ENCODE measurements at regions not wholly inside any gene's neighbourhood (a gene's known extent, or its start where the extent isn't known, plus 50 kb on each side); places are given as distances from the start of the nearest gene placed in this dataset.

GRCh38 chr13:26460648-26461047 is 96.8 kb upstream of the WASF3 start:
- Histone ChIP-seq H3K9me1 (ENCODE audit: control insufficient read depth, extremely low read depth, insufficient read depth, low read length) (no peaks in the 10 kb centered on the region), H3K4me1 (ENCODE audit: control insufficient read depth, extremely low read depth, insufficient read depth, low read length) (peaks cover 10% of the 10 kb centered on the region), H3K27me3 (ENCODE audit: control insufficient read depth, extremely low read depth, insufficient read depth, low read length) (no peaks in the 10 kb centered on the region), H3K79me2 (ENCODE audit: control insufficient read depth, insufficient read depth, low read length) (no peaks in the 10 kb centered on the region), H2AFZ (ENCODE audit: control insufficient read depth, low read length) (no peak overlapping the region), H3K36me3 (ENCODE audit: control insufficient read depth in 2 of 2, extremely low read depth in 1 of 2, insufficient read depth in 2 of 2, low read length in 2 of 2) (no peaks in the 10 kb centered on the region), H3K9ac (ENCODE audit: control insufficient read depth, extremely low read depth, insufficient read depth, low read length) (no peak overlapping the region), H3K4me2 (ENCODE audit: control insufficient read depth, extremely low read depth, insufficient read depth, low read depth, low read length) (no peak overlapping the region), H3K4me3 (ENCODE audit: control insufficient read depth in 2 of 3, extremely low read depth in 1 of 3, insufficient read depth in 2 of 3, low read depth in 1 of 3, low read length in 3 of 3) (no peak overlapping the region), H4K20me1 (ENCODE audit: control insufficient read depth, extremely low read depth, insufficient read depth, low read length) (no peaks in the 10 kb centered on the region), H3K9me3 (ENCODE audit: control insufficient read depth, low read depth, low read length) (no peaks in the 10 kb centered on the region), H3K27ac (ENCODE audit: control insufficient read depth, insufficient read depth, low read length) (no peak overlapping the region)
- no peak for DNase-seq (ENCODE audit: low read depth, low spot score)
- dilution Hi-C loops (cut with MboI; ENCODE audit: extremely low pct_ligation_motif_present, low sequenced_read_pairs), result no loop called here
- TF ChIP-seq EZH2 (IDR thresholded peaks at IDR 0.05; ENCODE audit: low read length), result no peak
- no peak for TF ChIP-seq CTCF (optimal IDR thresholded peaks at IDR 0.05 in 1 of 3, IDR thresholded peaks at IDR 0.05 in 1 of 3, conservative IDR thresholded peaks at IDR 0.05 in 1 of 3; ENCODE audit: extremely low read depth in 1 of 3, insufficient read depth in 2 of 3, low read length in 3 of 3)
- no peak for FAIRE-seq

GRCh38 chr13:26463296-26463695 is 94.2 kb upstream of the WASF3 start:
- Histone ChIP-seq H3K9me1 (ENCODE audit: control insufficient read depth, extremely low read depth, insufficient read depth, low read length) (no peaks in the 10 kb centered on the region), H3K27ac (ENCODE audit: control insufficient read depth, insufficient read depth, low read length) (no peak overlapping the region), H3K79me2 (ENCODE audit: control insufficient read depth, insufficient read depth, low read length) (no peaks in the 10 kb centered on the region), H3K27me3 (ENCODE audit: control insufficient read depth, extremely low read depth, insufficient read depth, low read length) (no peaks in the 10 kb centered on the region), H3K9ac (ENCODE audit: control insufficient read depth, extremely low read depth, insufficient read depth, low read length) (no peak overlapping the region), H3K4me3 (ENCODE audit: control insufficient read depth in 2 of 3, extremely low read depth in 1 of 3, insufficient read depth in 2 of 3, low read depth in 1 of 3, low read length in 3 of 3) (no peak overlapping the region), H2AFZ (ENCODE audit: control insufficient read depth, low read length) (no peak overlapping the region), H3K9me3 (ENCODE audit: control insufficient read depth, low read depth, low read length) (no peaks in the 10 kb centered on the region), H3K4me2 (ENCODE audit: control insufficient read depth, extremely low read depth, insufficient read depth, low read depth, low read length) (no peak overlapping the region), H4K20me1 (ENCODE audit: control insufficient read depth, extremely low read depth, insufficient read depth, low read length) (no peaks in the 10 kb centered on the region), H3K36me3 (ENCODE audit: control insufficient read depth in 2 of 2, extremely low read depth in 1 of 2, insufficient read depth in 2 of 2, low read length in 2 of 2) (no peaks in the 10 kb centered on the region), H3K4me1 (ENCODE audit: control insufficient read depth, extremely low read depth, insufficient read depth, low read length) (peaks cover 10% of the 10 kb centered on the region)
- DNase-seq (ENCODE audit: low read depth, low spot score), result no peak
- dilution Hi-C loops (cut with MboI; ENCODE audit: extremely low pct_ligation_motif_present, low sequenced_read_pairs), result no loop called here
- TF ChIP-seq CTCF (optimal IDR thresholded peaks at IDR 0.05 in 1 of 3, IDR thresholded peaks at IDR 0.05 in 1 of 3, conservative IDR thresholded peaks at IDR 0.05 in 1 of 3; ENCODE audit: extremely low read depth in 1 of 3, insufficient read depth in 2 of 3, low read length in 3 of 3) (no peak), EZH2 (IDR thresholded peaks at IDR 0.05; ENCODE audit: low read length) (no peak)
- no peak for FAIRE-seq
